ENCODE measurements at regions not wholly inside any gene's neighbourhood (a gene's known extent, or its start where the extent isn't known, plus 50 kb on each side); places are given as distances from the start of the nearest gene placed in this dataset.
"Not testable (repeated sequence)": the region's sequence is repeated elsewhere in the genome, so short reads cannot be mapped to it uniquely, and the experiment has no call there.

DNA sequence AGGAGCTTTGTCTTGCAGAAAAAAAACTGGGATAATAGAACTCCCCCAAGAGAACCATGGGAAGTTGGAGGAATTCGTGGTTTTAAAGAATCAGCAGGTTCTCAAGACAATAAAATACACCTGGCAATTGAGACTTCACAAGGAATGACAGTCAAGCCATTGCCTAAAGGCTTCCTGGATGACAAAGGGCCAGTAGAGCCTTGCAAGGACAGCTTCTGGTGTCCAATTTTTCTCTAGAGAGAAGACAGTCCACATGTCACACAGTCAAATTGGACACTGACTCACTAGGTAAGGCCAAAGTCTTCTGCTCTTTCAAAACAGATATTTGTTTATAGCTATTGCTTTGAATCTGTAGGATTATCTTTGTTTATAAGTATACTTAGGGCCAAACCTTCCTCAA, 80.3 kb upstream of the BMP5 start:
- DNase-seq, result no peak

DNA sequence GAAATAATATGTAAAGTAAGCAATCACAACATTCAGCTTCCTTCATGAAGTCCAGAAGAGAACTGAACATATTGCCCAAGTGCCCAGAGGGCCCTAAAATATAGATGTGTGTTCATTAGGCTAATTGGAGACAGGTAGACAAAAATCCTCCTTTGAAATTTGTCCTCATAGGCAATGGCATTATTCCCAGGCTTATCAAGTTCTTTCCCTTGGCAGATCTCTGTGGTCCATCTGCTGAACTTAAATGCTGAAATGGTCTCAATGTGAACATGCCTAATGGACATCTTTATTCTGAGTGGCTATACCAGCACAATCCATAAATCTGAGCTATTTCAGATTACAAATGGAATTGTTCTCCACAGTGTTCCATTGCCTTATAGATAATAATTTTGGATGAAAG, 79.0 kb upstream of the BMP5 start:
- DNase-seq, result no peak

DNA sequence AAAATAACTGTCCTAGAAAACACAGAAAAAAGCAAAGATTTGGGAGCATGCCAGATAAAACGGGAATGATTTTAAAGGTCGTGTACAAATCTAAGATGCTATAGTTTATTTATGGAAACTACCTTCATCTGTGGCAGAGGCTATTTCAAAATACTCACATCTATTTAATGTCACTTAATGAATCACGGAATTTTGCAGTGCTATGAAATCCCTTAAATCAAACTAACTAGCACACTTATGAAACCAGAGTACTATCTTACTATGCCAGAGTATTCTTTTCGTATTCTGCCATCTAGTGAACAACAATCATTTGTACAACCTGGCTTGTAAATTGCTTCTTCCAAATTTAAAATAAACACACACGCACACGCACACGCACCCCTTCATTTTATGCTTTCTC, 77.9 kb upstream of the BMP5 start:
- DNase-seq, result no peak

DNA sequence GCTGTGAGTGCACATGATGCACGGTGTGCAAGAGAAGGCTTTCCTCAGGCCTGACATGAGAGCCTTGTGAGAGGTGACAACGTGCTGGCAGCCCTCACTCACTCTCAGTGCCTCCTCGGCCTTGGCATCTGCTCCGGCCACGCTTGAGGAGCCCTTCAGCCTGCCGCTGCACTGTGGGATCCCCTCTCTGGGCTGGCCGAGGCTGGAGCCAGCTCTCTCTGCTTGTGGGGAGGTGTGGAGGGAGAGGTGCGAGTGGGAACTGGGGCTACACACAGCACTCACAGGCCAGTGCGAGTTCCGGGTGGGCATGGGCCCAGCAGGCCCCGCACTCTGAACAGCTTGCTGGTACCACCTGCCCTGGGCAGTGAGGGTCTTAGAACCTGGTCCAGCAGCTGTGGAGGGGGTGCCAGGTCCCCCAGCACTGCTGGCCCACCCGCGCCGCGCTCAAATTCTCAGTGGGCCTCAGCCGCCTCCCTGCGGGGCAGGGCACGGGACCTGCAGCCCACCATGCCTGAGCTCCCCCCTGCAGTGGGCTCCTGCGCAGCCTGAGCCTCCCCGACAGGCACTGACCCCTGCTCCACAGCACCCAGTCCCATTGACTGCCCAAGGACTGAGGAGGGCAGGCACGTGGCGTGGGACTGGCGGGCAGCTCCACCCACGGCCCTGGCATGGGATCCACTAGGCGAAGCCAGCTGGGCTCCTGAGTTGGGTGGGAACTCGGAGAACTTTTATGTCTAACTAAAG, 74.9 kb upstream of the BMP5 start:
- DNase-seq, result no peak

DNA sequence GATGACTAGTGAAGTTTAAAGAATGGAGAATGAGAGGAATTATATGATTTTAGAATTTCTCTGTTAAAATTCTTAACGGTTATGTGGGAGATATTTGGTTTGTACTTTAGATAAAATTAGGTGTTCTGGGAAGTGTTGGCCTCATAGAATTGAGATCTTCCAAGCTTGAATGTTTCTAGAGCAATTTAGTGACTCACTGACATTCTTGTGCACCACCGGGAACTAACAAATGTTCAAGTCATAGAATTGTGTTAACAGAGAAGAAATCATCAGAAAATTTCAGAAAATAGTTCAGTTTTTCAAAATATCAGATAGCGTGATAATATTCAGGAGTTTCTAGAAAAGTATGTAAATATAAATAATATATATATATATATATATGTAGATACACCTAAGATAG, 67.9 kb upstream of the BMP5 start:
- no peak for DNase-seq

DNA sequence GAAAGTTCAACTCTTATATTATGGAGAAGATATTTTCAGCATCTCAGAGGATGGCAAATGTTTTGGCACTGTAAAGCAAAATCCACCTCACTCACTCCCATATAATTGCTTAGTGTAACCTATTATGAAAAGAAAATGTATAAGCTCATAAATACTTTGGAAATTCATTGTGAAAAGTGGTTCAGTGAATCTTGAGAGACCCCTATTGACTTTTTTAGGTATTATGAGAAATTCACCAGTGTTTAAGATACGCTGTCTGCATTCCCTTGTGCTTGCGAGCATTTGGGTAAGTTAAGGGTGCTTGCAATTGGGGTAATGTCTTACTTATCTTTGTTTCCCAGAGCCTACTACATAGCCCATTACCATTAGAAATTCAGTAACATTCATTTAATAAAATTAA, 66.3 kb upstream of the BMP5 start:
- no peak for DNase-seq

DNA sequence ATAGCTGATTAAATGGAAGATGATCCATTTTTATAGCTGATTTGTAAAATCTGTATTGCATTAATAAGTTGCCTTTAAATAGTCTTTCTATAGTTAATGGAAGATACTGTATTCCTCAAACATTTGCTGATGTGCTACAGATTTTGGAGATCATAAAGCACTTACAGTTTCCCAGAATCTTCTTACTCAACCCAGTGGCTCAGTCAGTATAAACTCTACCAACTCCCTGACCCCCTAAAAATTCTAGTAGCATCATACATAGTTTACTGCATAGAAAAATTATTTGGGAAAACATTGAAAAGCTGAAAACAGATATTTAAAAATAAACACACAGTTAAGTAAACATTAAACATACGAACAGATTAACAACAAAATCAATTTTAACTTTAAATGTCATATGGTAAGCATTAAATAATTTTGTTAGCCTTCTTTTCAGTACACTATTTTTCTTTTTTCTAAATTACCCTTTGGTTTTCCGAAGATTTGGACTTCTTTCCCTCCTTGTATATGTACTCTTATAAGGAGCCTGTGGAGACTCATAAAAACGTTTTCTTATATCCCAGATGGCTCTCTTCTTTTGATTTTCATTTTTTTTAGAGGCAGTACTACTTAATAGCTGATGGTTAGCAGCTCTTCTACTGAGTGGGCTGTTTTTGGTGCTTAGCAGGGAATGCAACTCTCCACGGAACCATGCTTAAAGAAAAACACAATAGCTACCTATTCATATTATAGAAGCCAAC, 62.7 kb upstream of the BMP5 start:
- DNase-seq, result no peak

DNA sequence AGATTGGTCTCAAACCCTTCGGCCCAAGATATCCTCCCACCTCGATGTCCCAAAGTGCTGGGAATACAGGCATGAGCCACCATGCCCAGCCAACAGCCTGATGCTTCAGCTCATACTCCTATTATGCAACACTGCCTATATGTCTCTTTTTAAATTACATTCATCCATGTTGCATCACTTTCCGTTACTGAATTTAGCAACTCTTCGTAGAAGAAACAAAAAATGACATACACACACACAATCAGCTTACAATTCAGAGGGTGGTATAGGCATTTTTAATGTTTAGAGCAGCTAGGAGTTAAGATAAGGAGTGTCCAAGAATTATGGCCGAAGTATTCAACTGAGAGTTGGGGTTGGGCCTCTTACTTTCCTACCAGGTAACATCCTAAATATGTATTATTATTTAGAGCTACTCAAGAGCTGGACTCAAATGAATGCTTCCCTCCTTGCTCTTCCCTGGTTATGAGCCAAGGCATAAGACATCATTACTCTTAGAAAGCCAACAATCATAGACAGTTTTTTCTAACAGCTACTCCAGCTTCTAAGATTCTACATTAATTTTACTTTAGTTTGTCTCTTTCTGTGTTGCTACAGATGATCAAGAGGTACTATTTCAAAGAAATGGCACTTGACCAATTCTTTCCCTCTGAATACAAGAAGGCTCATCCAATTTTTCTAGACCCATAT, 62.0 kb upstream of the BMP5 start:
- no peak for DNase-seq

DNA sequence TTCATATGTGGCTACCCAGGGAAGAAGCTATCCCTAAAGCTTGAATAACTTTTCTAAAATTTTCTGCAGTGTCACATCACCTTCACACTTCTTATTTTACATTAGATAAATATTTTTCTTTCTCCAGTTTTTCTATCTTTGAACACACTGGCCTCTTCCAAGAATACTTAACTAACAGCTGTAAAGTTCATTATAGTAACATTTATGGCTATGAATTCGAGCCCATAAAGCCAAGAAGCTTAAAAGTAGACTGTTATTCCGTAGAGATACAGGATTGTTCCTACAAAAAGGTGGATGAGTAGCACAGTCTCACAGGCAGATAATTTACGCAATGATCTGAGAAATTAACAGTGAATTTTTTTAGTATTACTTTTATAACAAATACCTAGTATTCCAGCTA, 55.7 kb upstream of the BMP5 start:
- DNase-seq, result no peak

DNA sequence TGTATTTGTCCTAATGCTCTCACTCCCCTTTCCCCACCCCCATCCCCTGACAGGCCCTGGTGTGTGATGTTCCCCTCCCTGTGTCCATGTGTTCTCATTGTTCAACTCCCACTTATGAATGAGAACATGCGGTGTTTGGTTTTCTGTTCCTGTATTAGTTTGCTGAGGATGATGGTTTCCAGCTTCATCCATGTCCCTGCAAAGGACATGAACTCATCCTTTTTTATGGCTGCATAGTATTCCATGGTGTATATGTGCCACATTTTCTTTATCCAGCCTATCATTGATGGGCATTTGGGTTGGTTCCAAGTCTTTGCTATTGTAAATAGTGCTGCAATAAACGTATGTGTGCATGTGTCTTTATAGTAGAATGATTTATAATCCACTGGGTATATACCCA, 52.3 kb upstream of the BMP5 start:
- DNase-seq, result not testable (repeated sequence)

DNA sequence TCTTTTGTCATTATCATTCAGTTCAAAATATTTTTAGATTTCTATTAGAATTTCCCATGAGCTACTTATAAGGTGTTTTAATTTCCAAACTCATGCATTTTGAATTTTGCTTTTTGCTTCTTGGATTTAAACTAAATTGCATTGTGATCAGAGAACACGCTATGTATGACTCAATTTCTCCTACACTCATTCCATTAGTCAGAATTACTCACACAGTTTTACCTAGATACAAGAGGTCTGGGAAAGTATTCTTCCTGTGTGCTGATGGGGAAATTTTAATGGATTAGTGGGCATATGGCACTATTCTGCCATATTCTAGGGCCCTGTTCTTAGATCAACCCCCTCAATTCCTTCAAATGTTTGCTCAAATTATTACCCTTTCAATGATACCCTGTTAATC, 49.9 kb upstream of the BMP5 start:
- no peak for DNase-seq

All from hematopoietic multipotent progenitor cell treated with erythropoietin and hydrocortisone succinate and interleukin-3 and kit ligand, for 6 days (in vitro differentiated cells).